ENCODE measurements at regions not wholly inside any gene's neighbourhood (a gene's known extent, or its start where the extent isn't known, plus 50 kb on each side); places are given as distances from the start of the nearest gene placed in this dataset.

DNA sequence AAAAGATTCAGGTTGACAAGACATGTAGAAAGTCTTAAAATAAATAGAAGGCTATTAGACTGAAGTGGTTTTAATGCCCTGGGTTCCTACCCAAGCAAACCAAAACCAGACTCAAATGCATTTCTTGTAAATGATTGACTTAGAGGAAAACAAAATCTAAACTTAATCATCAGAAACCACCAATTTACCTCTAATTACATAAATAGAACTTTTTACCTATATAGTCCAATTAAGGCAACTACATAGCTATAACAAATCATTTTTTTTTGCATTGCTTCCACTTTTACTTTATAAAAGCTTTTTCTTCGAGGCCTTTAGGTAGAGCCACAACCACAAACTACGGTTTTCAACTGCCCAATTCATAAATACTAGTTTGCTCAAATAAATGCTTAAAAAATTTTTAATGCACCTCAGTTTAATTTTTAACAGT is 231.3 kb upstream of the ARHGEF26 start:
- TF ChIP-seq EGR2 (tag by site-specific recombination; IDR thresholded peaks at IDR 0.05; ENCODE audit: low read depth) (no peak), CTCF (tag by site-specific recombination; IDR thresholded peaks at IDR 0.05) (no peak), HOXC10 (CRISPR knock-in tag; IDR thresholded peaks at IDR 0.05) (no peak), ZNF76 (tag by site-specific recombination; IDR thresholded peaks at IDR 0.05; ENCODE audit: borderline replicate concordance, low read depth) (no peak), ZNF561 (tag by site-specific recombination; IDR thresholded peaks at IDR 0.05; ENCODE audit: borderline replicate concordance) (no peak), ZNF223 (tag by site-specific recombination; IDR thresholded peaks at IDR 0.05) (no peak), REST (tag by site-specific recombination; IDR thresholded peaks at IDR 0.05) (no peak), SALL2 (tag by site-specific recombination; IDR thresholded peaks at IDR 0.05; ENCODE audit: borderline replicate concordance) (no peak)

Data from HEK293 (cell line).